ENCODE measurements at regions not wholly inside any gene's neighbourhood (a gene's known extent, or its start where the extent isn't known, plus 50 kb on each side); places are given as distances from the start of the nearest gene placed in this dataset.

DNA sequence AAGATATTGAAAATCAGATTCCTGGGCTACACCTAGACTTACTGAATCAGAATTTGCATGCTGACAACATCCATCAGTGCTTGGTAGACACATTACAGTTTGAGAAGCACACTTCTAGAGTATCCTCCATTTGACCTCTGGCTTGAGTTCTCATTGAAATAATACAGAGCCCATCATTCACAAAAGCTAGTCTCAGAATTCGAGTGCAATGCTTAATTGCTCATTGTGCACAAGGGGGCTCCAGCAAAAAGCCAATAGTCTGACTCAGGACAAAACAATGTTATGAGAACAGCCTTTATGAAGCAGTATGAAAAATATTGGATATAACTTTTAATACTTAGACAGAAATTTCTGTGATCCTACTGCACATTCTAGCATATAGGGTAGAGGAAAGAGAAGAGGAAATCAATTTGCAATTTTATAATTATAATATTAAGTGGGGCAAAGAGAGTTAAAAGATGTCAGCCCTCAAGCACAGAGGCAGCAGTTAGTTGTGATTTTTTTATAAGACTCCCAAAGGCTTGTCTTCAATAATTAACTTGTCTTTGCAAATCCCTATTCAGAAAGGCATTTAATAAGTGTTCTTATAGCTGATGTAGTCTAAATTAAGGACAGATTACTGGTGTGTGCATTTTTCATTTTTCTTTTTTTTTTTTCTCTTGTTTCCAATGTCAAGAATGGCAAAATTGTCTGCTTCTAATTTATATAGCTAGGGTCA is 105.8 kb upstream of the ANK3 start:
- DNase-seq (ENCODE audit: low read depth) = peak; percentile 5
- no peak overlapping the region for H3K4me3 ChIP-seq (ENCODE audit: control insufficient read depth, low read depth, low read length)
- no peak for TF ChIP-seq CTCF (conservative IDR thresholded peaks at IDR 0.05; ENCODE audit: control insufficient read depth, insufficient read depth, low read depth, low read length)

- DNase-seq (ENCODE audit: low read depth) = no peak
- TF ChIP-seq CTCF (conservative IDR thresholded peaks at IDR 0.05; ENCODE audit: control insufficient read depth, insufficient read depth, low read depth, low read length) = no peak
- H3K4me3 ChIP-seq (ENCODE audit: control insufficient read depth, low read depth, low read length) = no peak overlapping the region
Measured at GRCh38 chr10:60494774-60495173, 105.1 kb upstream of the ANK3 start.

- no peak overlapping the region for H3K4me3 ChIP-seq (ENCODE audit: control insufficient read depth, low read depth, low read length)
- no peak for DNase-seq (ENCODE audit: low read depth)
- TF ChIP-seq CTCF (conservative IDR thresholded peaks at IDR 0.05; ENCODE audit: control insufficient read depth, insufficient read depth, low read depth, low read length) = no peak
Measured at GRCh38 chr10:60491162-60491561, 101.5 kb upstream of the ANK3 start.

DNA sequence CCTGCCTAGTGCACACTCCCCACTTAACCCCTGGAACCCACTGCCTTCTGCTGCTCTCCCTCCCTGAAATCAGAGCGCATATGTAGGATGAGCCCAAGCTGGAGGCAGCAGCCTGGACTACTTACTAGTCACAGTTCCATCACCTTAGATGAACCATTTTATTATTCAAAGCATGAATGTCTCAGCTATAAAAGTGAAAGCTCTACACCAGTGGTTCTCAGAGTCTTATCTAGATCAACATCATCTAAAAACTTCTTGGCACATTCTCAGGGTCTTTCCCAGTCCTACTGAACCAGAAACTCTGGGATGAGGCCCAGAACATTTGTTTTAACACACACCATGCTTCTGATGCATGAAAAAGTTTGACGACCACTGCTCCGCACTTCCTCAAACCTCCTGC is 100.3 kb upstream of the ANK3 start:
- TF ChIP-seq CTCF (conservative IDR thresholded peaks at IDR 0.05; ENCODE audit: control insufficient read depth, insufficient read depth, low read depth, low read length) = no peak
- H3K4me3 ChIP-seq (ENCODE audit: control insufficient read depth, low read depth, low read length) = no peak overlapping the region
- no peak for DNase-seq (ENCODE audit: low read depth)

GRCh38 chr10:60488111-60488669 is 98.5 kb upstream of the ANK3 start:
- no peak overlapping the region for H3K4me3 ChIP-seq (ENCODE audit: control insufficient read depth, low read depth, low read length)
- TF ChIP-seq CTCF (conservative IDR thresholded peaks at IDR 0.05; ENCODE audit: control insufficient read depth, insufficient read depth, low read depth, low read length) = no peak
- no peak for DNase-seq (ENCODE audit: low read depth)

DNA sequence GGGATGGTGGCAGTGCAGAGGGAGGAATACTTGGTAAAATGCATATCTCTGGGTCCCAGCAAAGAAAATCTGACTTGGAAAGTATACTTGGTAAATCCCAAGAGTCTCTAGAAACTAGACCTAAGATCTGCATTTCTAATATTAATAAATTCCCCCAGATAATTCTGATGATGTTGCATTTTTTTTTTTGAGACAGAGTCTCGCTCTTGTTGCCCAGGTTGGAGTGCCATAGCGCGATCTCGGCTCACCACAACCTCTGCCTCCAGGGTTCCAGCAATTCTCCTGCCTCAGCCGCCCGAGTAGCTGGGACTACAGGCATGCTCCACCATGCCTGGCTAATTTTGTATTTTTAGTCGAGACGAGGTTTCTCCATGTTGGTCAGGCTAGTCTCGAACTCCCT is 97.9 kb upstream of the ANK3 start:
- no peak for TF ChIP-seq CTCF (conservative IDR thresholded peaks at IDR 0.05; ENCODE audit: control insufficient read depth, insufficient read depth, low read depth, low read length)
- DNase-seq (ENCODE audit: low read depth) = no peak

More for the DNA sequence above, 97.9 kb upstream of the ANK3 start:
- no peak overlapping the region for H3K4me3 ChIP-seq (ENCODE audit: control insufficient read depth, low read depth, low read length)
